K562 (cell line): ENCODE measurements at regions not wholly inside any gene's neighbourhood (a gene's known extent, or its start where the extent isn't known, plus 50 kb on each side); places are given as distances from the start of the nearest gene placed in this dataset.
A peak's percentile ranks its signal among the peaks of the same experiment; 100 is the strongest.

Source experiments
- BRD9 ChIP-seq: fragments of 450-650 bp; IDR thresholded peaks from 2 replicates; pipeline ENCODE4 v1.6.1; 2018; ENCODE audit warnings: low read depth; ENCODE audit not compliant: partially characterized antibody
- CTCFL ChIP-seq: IDR thresholded peaks from 2 replicates; pipeline ENCODE4 v1.6.1; 2011; ENCODE audit warnings: borderline replicate concordance, low read depth, mild to moderate bottlenecking, moderate library complexity, low read length; ENCODE audit not compliant: insufficient read depth, poor library complexity, severe bottlenecking
- DEAF1 ChIP-seq: fragments of 450-650 bp; formaldehyde crosslinking; IDR thresholded peaks from 2 replicates; pipeline ENCODE4 v1.4.0; 2020; ENCODE audit warnings: mild to moderate bottlenecking, moderate library complexity
- HMBOX1 ChIP-seq: sonication (generic); IDR thresholded peaks from 2 replicates; pipeline ENCODE4 v1.6.1; 2016
- JUN ChIP-seq, 2 experiments: sonication (generic) in 1 of 2; formaldehyde crosslinking in 1 of 2; IDR thresholded peaks; 2 replicates each; pipeline versions ENCODE4 v1.6.1 to v1.8.0; 2012 to 2022; ENCODE audit warnings: borderline replicate concordance in 2 of 2, mild to moderate bottlenecking in 2 of 2, improper control_type of control experiment in 1 of 2, low read depth in 1 of 2, low read length in 1 of 2, missing genetic modification reagents in 1 of 2
- MCM2 ChIP-seq: fragments of 450-650 bp; IDR thresholded peaks from 2 replicates; pipeline ENCODE4 v1.6.1; 2017; ENCODE audit warnings: low read depth, mild to moderate bottlenecking
- MTA1 ChIP-seq: fragments of 450-650 bp; IDR thresholded peaks from 2 replicates; pipeline ENCODE4 v1.6.1; 2017; ENCODE audit warnings: borderline replicate concordance
- NFRKB ChIP-seq: fragments of 450-650 bp; IDR thresholded peaks from 2 replicates; pipeline ENCODE4 v1.6.1; 2016; ENCODE audit warnings: low read depth
- PHB2 ChIP-seq: fragments of 450-650 bp; IDR thresholded peaks from 2 replicates; pipeline ENCODE4 v1.6.1; 2017; ENCODE audit warnings: low read depth
- PHF8 ChIP-seq: fragments of 200-600 bp; sonication (generic); IDR thresholded peaks from 2 replicates; pipeline ENCODE4 v1.6.1; 2012; ENCODE audit warnings: mixed run types, mild to moderate bottlenecking, inconsistent platforms, low read length, moderate library complexity, borderline replicate concordance
- POLR2H ChIP-seq: IDR thresholded peaks from 2 replicates; pipeline ENCODE4 v1.6.1; 2016; ENCODE audit warnings: missing genetic modification characterization, low read depth, mild to moderate bottlenecking, control low read depth, missing compliant biosample characterization, moderate library complexity
- REST ChIP-seq, 2 experiments: fragments of 450-650 bp; formaldehyde crosslinking in 1 of 2; IDR thresholded peaks; 2 replicates each; pipeline versions ENCODE4 v1.4.0 to v1.6.1; 2014 to 2020; ENCODE audit warnings: mild to moderate bottlenecking in 2 of 2, borderline replicate concordance in 1 of 2, low read depth in 1 of 2
- SMC3 ChIP-seq: conservative IDR thresholded peaks from 2 replicates; pipeline ENCODE4 v1.6.1; 2011; ENCODE audit warnings: low read depth, low read length, improper control_type of control experiment; ENCODE audit not compliant: insufficient read depth
- XRCC4 ChIP-seq: IDR thresholded peaks from one replicate; pipeline ENCODE4 v1.6.1; 2011; ENCODE audit not compliant: insufficient read depth, insufficient read length; ENCODE audit errors: extremely low read depth

GRCh38 chr5:81838307-81838906, 87.5 kb upstream of the SSBP2 start (continued):
- TF ChIP-seq BRD9 (peak; percentile 74), REST (IDR thresholded peaks at IDR 0.05; ENCODE audit: borderline replicate concordance) (peak; percentile 79), REST (CRISPR knock-in tag; IDR thresholded peaks at IDR 0.05; ENCODE audit: low read depth) (no peak), HMBOX1 (0 out of 2 replicates have a peak, but pooled peaks have one; percentile 53), XRCC4 (no peak), MCM2 (no peak), POLR2H (tag) (no peak), PHF8 (no peak), MTA1 (no peak), DEAF1 (CRISPR knock-in tag) (peak; percentile 57), NFRKB (no peak), JUN (IDR thresholded peaks at IDR 0.05; ENCODE audit: borderline replicate concordance, low read depth, low read length) (0 out of 2 replicates have a peak, but pooled peaks have one; percentile 16), JUN (CRISPR knock-in tag; IDR thresholded peaks at IDR 0.05; ENCODE audit: borderline replicate concordance) (no peak), CTCFL (peak; percentile 11), PHB2 (no peak), SMC3 (peak; percentile 73)
